Activated CD8-positive, alpha-beta T cell treated with anti-CD3 and anti-CD28 coated beads for 36 hours (primary cell): ENCODE measurements at regions not wholly inside any gene's neighbourhood (a gene's known extent, or its start where the extent isn't known, plus 50 kb on each side); places are given as distances from the start of the nearest gene placed in this dataset.
"Not testable (repeated sequence)": the region's sequence is repeated elsewhere in the genome, so short reads cannot be mapped to it uniquely, and the experiment has no call there.

Experiments used
- ATAC-seq: fragments of 200-7000 bp; cut with Tn5 transposase; one replicate; pipeline ENCODE4 v1.10.0; 2021; ENCODE audit warnings: mild to moderate bottlenecking, moderate library complexity
- CTCF ChIA-PET: fragments of 350-600 bp; sonication (Branson Sonifier 250); formaldehyde crosslinking; loops from one replicate; lab custom pipeline; 2021; ENCODE audit warnings: antibody characterized with exemption; lab: Charles Lee
- POLR2A ChIA-PET: fragments of 350-600 bp; sonication (Branson Sonifier 250); formaldehyde crosslinking; loops from one replicate; lab custom pipeline; 2021; ENCODE audit warnings: antibody characterized with exemption; lab: Charles Lee
- DNase-seq: peaks from one replicate; pipeline ENCODE4 v3.0.0-alpha.2; 2020
- H3K27ac Mint-ChIP-seq: one replicate; pipeline ENCODE4 v1.8.0; 2021; ENCODE audit warnings: mild to moderate bottlenecking, mixed read lengths
- H3K27me3 Mint-ChIP-seq: one replicate; pipeline ENCODE4 v1.8.0; 2021; ENCODE audit warnings: mixed read lengths
- H3K36me3 Mint-ChIP-seq: one replicate; pipeline ENCODE4 v1.8.0; 2021; ENCODE audit warnings: low read depth, mixed read lengths
- H3K4me1 Mint-ChIP-seq: one replicate; pipeline ENCODE4 v1.8.0; 2021; ENCODE audit warnings: low read depth, mixed read lengths
- H3K4me3 Mint-ChIP-seq: one replicate; pipeline ENCODE4 v1.8.0; 2021; ENCODE audit warnings: mild to moderate bottlenecking, moderate library complexity, mixed read lengths
- H3K9me3 Mint-ChIP-seq: one replicate; pipeline ENCODE4 v1.8.0; 2021; ENCODE audit warnings: mixed read lengths
- intact Hi-C: fragments of 100-400 bp; cut with micrococcal nuclease; formaldehyde crosslinking; loops from one replicate; pipeline ENCODE4 v1.10.0; 2022

DNA sequence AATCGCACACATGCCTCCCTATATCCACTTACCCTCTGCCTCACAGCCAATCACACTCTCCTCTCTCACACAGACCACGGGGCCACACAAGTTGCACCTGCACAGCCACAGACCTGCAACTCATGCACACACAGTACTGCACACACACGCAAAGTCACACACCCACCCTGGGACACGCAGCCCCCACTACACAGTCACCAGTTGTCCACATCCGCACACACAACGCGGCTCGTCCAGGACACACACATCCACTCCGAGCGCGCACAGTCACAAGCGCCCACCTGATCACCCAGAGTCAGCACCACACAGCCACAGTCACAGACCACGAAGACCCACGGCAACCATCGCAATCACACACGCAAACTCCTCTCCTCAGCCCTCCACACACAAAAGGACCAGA, 387.3 kb downstream of the CNTNAP3B start:
- H3K27me3 Mint-ChIP-seq, H3K36me3 Mint-ChIP-seq, intact Hi-C loops, H3K4me1 Mint-ChIP-seq, H3K4me3 Mint-ChIP-seq, H3K9me3 Mint-ChIP-seq, DNase-seq, POLR2A ChIA-PET, ATAC-seq, CTCF ChIA-PET, H3K27ac Mint-ChIP-seq: not testable (repeated sequence)

DNA sequence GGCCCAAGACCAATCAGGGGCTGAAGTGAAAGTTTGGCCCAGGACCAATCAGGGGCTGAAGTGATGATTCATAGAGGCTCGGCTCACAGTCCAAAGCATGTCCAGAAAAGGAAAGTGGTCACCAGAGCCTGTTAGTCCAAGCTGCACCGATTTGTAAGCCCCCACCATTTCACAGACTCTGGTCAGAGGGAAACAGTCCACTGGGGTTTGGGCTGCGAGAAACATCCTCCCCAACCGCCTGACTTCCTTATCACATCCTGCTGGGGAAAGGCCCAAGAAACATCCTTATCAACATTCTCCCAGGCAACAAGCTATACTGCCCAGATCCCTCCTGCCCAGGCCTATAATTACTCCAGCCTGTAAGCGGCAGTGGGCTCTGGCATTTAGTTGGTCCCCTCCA, 388.1 kb downstream of the CNTNAP3B start:
- intact Hi-C loops, POLR2A ChIA-PET, CTCF ChIA-PET, H3K27me3 Mint-ChIP-seq, H3K4me1 Mint-ChIP-seq, H3K36me3 Mint-ChIP-seq, H3K27ac Mint-ChIP-seq, H3K4me3 Mint-ChIP-seq, ATAC-seq, H3K9me3 Mint-ChIP-seq, DNase-seq: not testable (repeated sequence)

DNA sequence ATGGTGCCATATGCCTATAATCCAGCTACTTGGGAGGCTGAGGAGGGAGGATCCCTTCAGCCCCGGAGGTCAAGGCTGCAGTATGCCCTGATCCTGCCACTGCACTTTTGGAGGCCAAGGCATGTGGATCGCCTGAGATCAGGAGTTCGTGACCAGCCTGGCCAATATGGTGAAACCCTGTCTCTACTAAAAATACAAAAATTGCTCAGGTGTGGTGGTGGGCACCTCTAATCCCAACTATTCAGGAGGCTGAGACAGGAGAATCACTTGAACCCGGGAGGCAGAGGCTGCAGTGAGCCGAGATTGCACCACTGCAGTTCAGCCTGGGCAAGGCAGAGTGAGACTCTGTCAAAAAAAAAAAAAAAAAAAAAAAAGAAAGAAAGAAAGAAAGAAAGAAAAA, 390.5 kb downstream of the CNTNAP3B start:
- H3K27ac Mint-ChIP-seq, H3K4me3 Mint-ChIP-seq: not testable (repeated sequence)

DNA sequence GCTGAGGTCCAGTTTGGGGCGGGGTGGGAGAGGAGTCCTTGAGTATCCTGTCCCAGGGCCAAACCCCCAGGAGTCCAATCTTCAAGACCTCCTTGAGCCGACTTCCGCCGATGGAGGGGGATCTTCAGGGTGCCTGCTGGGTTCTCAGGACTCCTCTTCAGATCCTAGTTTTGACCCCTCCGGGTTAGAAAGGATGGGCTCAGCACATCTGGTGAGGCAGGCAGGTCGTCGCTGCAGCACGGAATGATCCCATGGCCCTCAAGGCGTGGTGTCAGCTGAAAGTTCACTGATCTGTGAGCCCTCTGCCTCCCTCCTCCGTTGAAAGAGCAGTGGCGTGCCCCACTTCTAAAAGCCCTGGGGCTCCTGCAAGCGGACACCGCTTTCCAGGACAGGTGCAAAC, 430.0 kb downstream of the CNTNAP3B start:
- ATAC-seq, H3K4me3 Mint-ChIP-seq, intact Hi-C loops, CTCF ChIA-PET, H3K27ac Mint-ChIP-seq, H3K4me1 Mint-ChIP-seq, H3K9me3 Mint-ChIP-seq, H3K27me3 Mint-ChIP-seq, POLR2A ChIA-PET, H3K36me3 Mint-ChIP-seq, DNase-seq: not testable (repeated sequence)

More for the DNA sequence above, 390.5 kb downstream of the CNTNAP3B start:
- H3K36me3 Mint-ChIP-seq, POLR2A ChIA-PET, DNase-seq, H3K4me1 Mint-ChIP-seq, H3K9me3 Mint-ChIP-seq, CTCF ChIA-PET, ATAC-seq, intact Hi-C loops, H3K27me3 Mint-ChIP-seq: not testable (repeated sequence)

DNA sequence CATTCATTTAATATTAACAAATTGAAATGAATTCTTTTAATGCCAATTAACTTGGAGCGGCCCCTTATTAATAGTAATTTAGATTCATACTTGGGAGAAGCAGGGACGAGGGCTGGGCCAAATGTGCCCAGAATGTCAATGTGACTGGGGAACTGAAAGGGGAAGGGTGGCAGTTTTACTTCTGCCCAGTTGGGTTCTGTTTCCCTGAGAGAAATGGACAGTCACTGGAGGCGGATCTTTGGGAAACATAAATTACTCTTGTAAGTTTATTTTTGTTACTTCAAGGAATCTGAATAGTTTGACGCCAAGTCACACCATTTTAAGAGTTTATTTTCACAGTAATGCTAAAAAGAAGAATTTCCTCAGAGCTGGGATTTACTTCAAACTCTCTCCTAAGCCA, 432.1 kb downstream of the CNTNAP3B start:
- DNase-seq, H3K27me3 Mint-ChIP-seq, intact Hi-C loops, POLR2A ChIA-PET, H3K9me3 Mint-ChIP-seq, ATAC-seq, H3K27ac Mint-ChIP-seq, H3K4me3 Mint-ChIP-seq, H3K36me3 Mint-ChIP-seq, H3K4me1 Mint-ChIP-seq, CTCF ChIA-PET: not testable (repeated sequence)

DNA sequence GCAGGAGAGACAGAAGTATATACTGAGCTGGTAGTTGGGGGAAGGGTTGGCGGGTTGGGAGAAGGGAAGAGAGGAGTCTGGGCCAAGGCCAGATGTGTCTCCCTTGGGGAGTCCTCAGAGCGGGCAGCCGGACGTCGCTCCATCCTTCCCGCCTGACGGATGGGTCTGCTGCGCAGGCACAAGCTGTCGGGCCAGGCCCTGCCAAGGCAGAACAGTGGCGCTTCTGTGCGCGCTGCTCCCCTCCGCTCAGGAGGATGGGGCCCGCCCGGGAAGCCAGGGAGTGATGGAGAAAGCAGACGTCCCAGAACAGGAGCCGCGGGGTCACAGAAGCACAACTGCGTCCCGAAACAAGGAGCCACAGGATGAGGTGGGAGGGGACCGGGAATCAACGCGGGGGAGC, 449.9 kb downstream of the CNTNAP3B start:
- H3K27ac Mint-ChIP-seq, H3K4me1 Mint-ChIP-seq, intact Hi-C loops, H3K9me3 Mint-ChIP-seq, DNase-seq, POLR2A ChIA-PET, H3K27me3 Mint-ChIP-seq, H3K4me3 Mint-ChIP-seq, CTCF ChIA-PET, ATAC-seq, H3K36me3 Mint-ChIP-seq: not testable (repeated sequence)

DNA sequence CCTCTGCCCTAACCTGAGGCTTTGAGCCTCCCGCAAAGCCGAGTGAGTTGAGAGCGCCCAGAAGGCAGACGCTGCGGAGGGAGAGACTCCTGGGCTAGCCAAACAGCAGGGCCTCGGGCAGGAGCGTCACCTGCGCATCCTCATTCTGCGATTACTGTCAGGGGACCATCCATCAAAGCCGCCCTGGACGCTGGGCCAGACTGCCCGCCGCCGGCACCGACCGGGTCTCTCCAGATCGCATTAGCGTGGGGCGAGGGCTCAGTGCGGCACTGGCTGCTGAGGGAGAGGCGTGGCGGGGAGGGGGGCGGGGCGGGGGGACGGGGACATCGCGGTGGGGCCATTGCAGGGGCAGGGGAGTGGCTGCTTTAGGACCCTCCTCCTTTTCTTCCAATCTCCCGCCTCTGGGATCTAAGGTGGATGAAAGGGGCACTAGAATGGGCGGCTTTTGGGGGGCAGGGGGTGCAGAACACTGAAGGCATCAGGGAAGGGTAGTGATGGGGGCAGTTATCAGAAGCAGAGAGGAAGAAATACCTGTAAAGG, 465.7 kb downstream of the CNTNAP3B start:
- H3K36me3 Mint-ChIP-seq, H3K9me3 Mint-ChIP-seq, ATAC-seq, H3K4me3 Mint-ChIP-seq, H3K4me1 Mint-ChIP-seq, DNase-seq, H3K27me3 Mint-ChIP-seq, CTCF ChIA-PET, intact Hi-C loops, POLR2A ChIA-PET, H3K27ac Mint-ChIP-seq: not testable (repeated sequence)

DNA sequence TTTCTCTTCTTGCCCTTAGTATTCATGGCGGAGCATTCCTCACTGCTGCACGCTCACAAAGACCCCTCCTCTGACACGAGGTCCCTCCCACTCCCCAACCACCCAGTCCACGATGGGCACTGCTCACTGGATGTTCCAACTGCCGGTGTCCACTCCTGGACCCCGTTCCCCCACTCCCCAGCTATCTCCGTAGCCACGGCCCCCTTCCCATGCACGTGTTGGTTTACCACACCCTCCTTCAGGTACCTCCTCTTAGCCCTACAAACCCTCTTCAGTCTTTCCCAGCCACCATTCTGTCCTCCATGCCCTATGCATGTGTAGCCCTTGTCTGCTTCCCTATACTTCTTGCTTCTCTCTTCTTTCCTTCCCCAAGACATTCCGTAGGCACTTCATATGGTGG, 469.6 kb upstream of the ZNG1F start:
- CTCF ChIA-PET, DNase-seq, ATAC-seq, H3K9me3 Mint-ChIP-seq, H3K4me1 Mint-ChIP-seq, H3K36me3 Mint-ChIP-seq, H3K4me3 Mint-ChIP-seq, H3K27ac Mint-ChIP-seq, H3K27me3 Mint-ChIP-seq, intact Hi-C loops, POLR2A ChIA-PET: not testable (repeated sequence)

DNA sequence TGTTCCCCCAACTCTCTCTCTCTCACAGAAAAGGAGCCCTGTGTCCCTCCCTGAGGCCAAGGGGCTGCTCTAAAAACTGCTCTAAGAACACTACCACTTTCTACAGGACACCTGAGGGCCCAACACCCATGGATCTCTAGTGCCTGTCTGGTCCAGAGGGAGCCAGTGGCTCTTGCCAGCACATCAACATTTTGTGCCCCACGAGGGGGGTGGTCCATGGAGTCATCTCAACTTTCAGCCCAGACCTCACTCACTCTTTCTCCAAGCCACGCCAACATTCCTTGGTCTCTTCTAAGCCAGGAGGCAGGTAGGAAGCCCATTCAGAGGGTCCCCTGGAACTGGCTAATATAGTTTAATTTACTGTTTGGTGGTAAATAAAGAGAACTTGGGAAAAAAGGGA, 469.0 kb upstream of the ZNG1F start:
- CTCF ChIA-PET: not testable (repeated sequence)

DNA sequence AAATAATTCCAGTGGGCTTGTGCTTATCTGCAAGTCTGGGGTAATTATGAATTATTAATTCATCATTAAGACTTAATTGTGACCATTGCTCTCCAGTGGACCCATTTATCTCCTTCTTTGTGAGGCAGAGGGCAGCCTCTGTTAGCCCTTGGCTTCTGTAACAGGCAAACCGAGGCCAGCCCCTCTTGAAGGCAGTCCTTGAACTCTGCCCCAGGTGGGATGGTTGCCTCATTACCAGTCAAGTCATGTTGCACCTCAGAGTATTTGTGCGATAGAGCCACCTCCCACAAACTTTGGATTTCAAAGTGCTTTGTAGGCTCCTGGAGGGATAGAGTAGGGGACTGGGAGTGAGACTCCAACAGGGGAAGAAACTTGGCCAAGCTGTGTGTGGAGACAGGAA, 468.0 kb upstream of the ZNG1F start:
- CTCF ChIA-PET, H3K9me3 Mint-ChIP-seq, DNase-seq, POLR2A ChIA-PET, H3K4me3 Mint-ChIP-seq, H3K27ac Mint-ChIP-seq, H3K27me3 Mint-ChIP-seq, H3K4me1 Mint-ChIP-seq, intact Hi-C loops, ATAC-seq, H3K36me3 Mint-ChIP-seq: not testable (repeated sequence)

More for the DNA sequence above, 469.0 kb upstream of the ZNG1F start:
- H3K4me3 Mint-ChIP-seq, H3K27ac Mint-ChIP-seq, POLR2A ChIA-PET, ATAC-seq, DNase-seq, H3K4me1 Mint-ChIP-seq, intact Hi-C loops, H3K27me3 Mint-ChIP-seq, H3K36me3 Mint-ChIP-seq, H3K9me3 Mint-ChIP-seq: not testable (repeated sequence)

DNA sequence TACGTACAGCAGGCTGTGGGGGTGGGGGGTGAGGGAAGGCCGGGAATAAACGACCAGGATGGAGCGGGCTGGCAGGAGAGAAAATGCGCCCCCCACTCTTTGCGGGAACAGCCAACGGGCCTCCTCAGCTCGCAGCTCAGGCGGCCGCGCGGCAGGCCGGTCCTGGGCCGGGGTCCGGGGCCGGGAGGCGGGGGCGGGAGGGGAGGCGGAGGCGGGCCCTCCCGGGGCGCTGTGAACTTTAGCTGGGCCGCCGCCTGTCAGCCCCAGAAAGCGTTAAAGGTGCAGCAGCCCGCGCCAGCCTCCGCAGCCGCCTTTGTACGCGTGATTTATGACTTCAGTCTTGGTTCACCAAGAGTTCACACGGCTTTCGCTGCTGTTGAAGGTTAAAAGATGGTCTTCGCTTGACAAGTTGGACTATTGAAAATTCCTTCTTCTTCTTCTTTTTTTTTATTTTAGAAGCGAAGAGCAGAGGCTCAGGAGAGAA, 466.0 kb upstream of the ZNG1F start:
- H3K36me3 Mint-ChIP-seq, intact Hi-C loops, H3K4me3 Mint-ChIP-seq, POLR2A ChIA-PET, H3K9me3 Mint-ChIP-seq, H3K27me3 Mint-ChIP-seq, CTCF ChIA-PET, H3K4me1 Mint-ChIP-seq, ATAC-seq, H3K27ac Mint-ChIP-seq: not testable (repeated sequence)
- peak; percentile 33 for DNase-seq

DNA sequence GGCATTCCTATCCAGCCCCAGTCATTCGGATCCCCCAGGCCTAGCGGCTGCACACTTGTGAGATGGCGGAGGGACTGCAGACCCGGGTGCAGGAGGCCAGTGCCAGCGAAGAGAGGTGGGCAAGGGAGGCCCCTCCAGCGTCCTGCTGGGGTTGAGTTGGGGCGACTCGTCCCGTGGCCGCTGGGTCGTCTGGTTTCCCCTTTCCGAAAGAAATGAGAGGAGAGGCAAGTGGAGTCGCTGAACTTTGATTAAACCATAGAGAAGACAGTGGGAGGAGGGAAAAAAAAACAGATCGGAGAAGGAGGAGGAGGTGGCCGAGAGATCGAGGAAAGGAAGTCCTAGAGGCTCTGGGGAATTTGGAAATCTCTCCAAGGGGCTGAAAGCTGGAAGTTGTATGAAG, 465.2 kb upstream of the ZNG1F start:
- H3K9me3 Mint-ChIP-seq, ATAC-seq, CTCF ChIA-PET, H3K36me3 Mint-ChIP-seq, H3K4me3 Mint-ChIP-seq, POLR2A ChIA-PET, H3K4me1 Mint-ChIP-seq, intact Hi-C loops, H3K27ac Mint-ChIP-seq, H3K27me3 Mint-ChIP-seq, DNase-seq: not testable (repeated sequence)
